Astrocyte of the spinal cord (primary cell): ENCODE measurements at regions not wholly inside any gene's neighbourhood (a gene's known extent, or its start where the extent isn't known, plus 50 kb on each side); places are given as distances from the start of the nearest gene placed in this dataset.
"Not testable (repeated sequence)": the region's sequence is repeated elsewhere in the genome, so short reads cannot be mapped to it uniquely, and the experiment has no call there.

Experiments
- DNase-seq: peaks from one replicate; pipeline ENCODE4 v3.0.0; 2011; ENCODE audit warnings: low read depth, low spot score
- H3K4me3 ChIP-seq: 2 replicates; pipeline ENCODE4 v1.5.1; 2011; ENCODE audit warnings: low read depth, mild to moderate bottlenecking, low read length, moderate library complexity
- CTCF ChIP-seq: IDR thresholded peaks from 2 replicates; pipeline ENCODE4 v1.5.1; 2012; ENCODE audit warnings: low read depth, mild to moderate bottlenecking, low read length, inconsistent platforms
- in situ Hi-C: cut with HindIII; loops from 2 replicates; pipeline ENCODE4 v1.10.0; 2017; ENCODE audit warnings: low sequenced_read_pairs

- in situ Hi-C loops, result no loop called here
- peak; percentile 62 for DNase-seq
- H3K4me3 ChIP-seq, result no peak overlapping the region
- TF ChIP-seq CTCF, result no peak
These were observed 1615.3 kb downstream of the PCDH18 start for GRCh38 chr4:135917011-135917410.

DNA sequence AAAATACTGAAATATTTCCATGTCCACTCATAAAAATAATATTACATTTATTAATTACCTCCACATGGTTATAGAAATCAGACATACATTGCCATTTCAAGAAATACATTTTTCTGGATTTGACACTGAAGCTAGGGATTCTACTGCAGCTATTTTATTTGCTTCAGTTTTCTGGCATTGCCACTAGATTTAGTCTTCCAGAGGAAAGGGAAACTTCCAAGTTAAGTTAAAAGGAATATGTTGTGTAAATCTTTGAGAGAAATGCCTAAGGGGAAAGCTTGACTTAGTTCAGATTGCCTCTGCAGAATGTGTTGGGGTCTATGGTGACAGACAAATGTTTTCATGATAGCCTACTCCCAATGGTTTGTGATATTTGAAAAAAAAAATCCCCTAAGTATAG, 1631.3 kb downstream of the PCDH18 start:
- no peak for TF ChIP-seq CTCF
- in situ Hi-C loops, result no loop called here
- DNase-seq, result no peak
- H3K4me3 ChIP-seq, result no peak overlapping the region

DNA sequence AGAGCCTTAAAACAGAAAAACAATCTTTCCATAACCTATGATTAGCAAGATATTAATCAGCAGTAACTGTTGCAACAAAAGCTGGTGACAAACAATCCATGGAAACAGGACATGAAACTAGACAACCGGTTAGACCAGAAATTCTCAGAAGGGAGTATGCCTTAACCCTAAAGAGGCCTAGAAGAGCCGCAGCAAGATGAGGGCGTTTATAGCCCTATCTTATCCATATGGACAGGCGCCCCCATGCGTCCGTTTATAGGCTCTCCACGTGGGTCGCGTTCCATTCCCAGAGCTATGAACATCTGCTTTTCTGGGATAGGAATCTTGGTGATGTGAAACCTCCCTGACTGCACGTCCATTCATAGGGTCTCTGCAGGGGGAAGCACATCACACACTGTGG, 1662.7 kb upstream of the PABPC4L start:
- DNase-seq, in situ Hi-C loops, H3K4me3 ChIP-seq: not testable (repeated sequence)
- peak; percentile 29 for TF ChIP-seq CTCF

GRCh38 chr4:135840781-135841180, 1639.2 kb upstream of the PABPC4L start:
- in situ Hi-C loops, result no loop called here
- no peak for DNase-seq
- no peak for TF ChIP-seq CTCF
- no peak overlapping the region for H3K4me3 ChIP-seq

- in situ Hi-C loops, result no loop called here
- DNase-seq, result no peak
- no peak overlapping the region for H3K4me3 ChIP-seq
- TF ChIP-seq CTCF, result no peak
These were observed 1638.1 kb upstream of the PABPC4L start for GRCh38 chr4:135839712-135840111.

- in situ Hi-C loops, result no loop called here
- peak; percentile 87 for DNase-seq
- no peak for TF ChIP-seq CTCF
- no peak overlapping the region for H3K4me3 ChIP-seq
These were observed 1637.3 kb upstream of the PABPC4L start for GRCh38 chr4:135838889-135839288.

DNA sequence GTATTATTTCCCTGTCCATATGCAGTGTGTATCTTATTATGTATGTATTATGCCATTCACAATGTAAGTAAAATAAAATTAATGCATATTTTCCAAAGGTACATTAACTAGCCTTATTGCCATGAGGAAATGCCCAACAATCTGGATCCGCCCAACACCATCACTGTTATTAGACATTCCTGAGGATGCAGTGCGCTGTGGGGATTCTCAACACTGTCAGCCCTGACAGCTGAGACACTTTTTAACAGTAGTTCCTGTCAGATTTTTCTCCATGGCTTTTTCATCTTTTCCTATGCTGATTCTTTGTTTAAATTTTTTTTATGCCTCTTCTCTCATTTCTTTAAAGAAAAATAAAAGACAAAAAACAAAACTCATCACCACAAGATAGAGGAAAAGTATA, 1632.9 kb upstream of the PABPC4L start:
- TF ChIP-seq CTCF, result no peak

More for the DNA sequence above, 1632.9 kb upstream of the PABPC4L start:
- H3K4me3 ChIP-seq, result no peak overlapping the region
- DNase-seq, result no peak
- in situ Hi-C loops, result no loop called here
